GM19397 (cell line): ENCODE measurements at regions not wholly inside any gene's neighbourhood (a gene's known extent, or its start where the extent isn't known, plus 50 kb on each side); places are given as distances from the start of the nearest gene placed in this dataset.
"Not testable (repeated sequence)": the region's sequence is repeated elsewhere in the genome, so short reads cannot be mapped to it uniquely, and the experiment has no call there.

Experiments used
- ATAC-seq: cut with Tn5 transposase; IDR thresholded peaks from one replicate; pipeline ENCODE4 v1.9.1; 2021; ENCODE audit warnings: mild to moderate bottlenecking, moderate library complexity; ENCODE audit not compliant: unreplicated experiment

DNA sequence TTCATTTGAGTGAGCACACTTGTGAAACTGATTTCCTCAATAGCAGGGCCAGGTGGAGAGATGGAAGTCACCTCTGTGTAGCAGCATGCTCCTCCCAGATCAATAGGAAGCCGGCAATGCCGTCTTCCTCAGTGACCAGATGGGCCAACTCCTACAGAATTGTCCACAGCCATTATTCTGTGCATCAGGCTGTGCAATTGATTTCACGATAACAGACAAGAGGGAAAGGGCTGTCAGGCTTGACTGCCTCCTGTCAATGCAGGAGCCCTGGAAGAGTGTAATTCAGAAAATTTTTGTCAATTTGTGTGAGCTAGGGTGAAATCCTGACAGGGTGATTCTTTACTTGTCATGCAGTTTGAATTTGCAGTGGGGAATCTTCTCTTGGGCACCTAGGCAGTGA, 838.4 kb upstream of the NUDT12 start:
- no peak for ATAC-seq

- no peak for ATAC-seq
These were observed 823.3 kb upstream of the NUDT12 start for GRCh38 chr5:104385906-104386305.

GRCh38 chr5:104375345-104375744, 812.8 kb upstream of the NUDT12 start:
- no peak for ATAC-seq

- no peak for ATAC-seq
These were observed 810.2 kb upstream of the NUDT12 start for GRCh38 chr5:104372796-104373195.

DNA sequence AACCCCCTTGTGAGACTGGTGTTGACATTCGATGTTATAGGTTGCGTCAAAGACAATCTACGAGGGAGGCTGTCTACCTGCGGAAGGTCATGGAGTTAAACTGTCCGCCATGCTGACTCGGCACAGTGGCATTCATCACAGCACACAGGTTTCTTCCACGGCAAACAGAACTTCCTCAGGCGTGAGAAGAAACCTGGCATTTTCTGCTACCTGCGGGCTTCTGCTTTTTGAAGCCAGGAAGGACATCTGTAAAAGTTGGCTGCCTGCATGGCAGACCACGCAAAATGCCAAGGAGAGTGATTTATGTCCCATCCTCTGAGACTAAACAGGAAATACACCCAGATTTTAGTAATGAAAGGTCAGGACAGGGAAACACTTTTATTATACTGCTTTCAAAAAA, 809.8 kb upstream of the NUDT12 start:
- ATAC-seq, result no peak

GRCh38 chr5:104370523-104370922, 807.9 kb upstream of the NUDT12 start:
- no peak for ATAC-seq

GRCh38 chr5:104367978-104368377, 805.4 kb upstream of the NUDT12 start:
- ATAC-seq, result no peak

GRCh38 chr5:104363567-104363966, 801.0 kb upstream of the NUDT12 start:
- no peak for ATAC-seq

- no peak for ATAC-seq
These were observed 799.3 kb upstream of the NUDT12 start for GRCh38 chr5:104361932-104362331.

DNA sequence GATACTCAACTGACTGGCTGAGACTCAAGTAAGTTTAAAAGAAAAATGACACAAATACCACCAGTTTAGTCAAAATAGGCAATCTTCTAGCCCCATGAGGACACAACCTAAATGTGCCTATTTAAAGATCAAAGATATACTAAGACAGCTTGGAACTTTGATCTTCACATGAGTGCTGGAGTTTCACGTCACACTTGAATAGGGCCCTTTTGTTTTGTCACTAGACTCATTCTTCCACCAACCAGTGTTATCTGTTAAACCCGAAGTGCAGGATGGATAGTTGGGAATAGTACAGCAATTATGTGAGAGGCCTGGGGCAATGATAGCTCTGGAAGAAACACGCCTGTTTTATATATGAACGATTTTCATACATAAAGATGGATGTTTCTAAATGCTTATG, 792.8 kb upstream of the NUDT12 start:
- no peak for ATAC-seq

GRCh38 chr5:104353371-104353770, 790.8 kb upstream of the NUDT12 start:
- ATAC-seq, result no peak

GRCh38 chr5:104352954-104353353, 790.4 kb upstream of the NUDT12 start:
- no peak for ATAC-seq

DNA sequence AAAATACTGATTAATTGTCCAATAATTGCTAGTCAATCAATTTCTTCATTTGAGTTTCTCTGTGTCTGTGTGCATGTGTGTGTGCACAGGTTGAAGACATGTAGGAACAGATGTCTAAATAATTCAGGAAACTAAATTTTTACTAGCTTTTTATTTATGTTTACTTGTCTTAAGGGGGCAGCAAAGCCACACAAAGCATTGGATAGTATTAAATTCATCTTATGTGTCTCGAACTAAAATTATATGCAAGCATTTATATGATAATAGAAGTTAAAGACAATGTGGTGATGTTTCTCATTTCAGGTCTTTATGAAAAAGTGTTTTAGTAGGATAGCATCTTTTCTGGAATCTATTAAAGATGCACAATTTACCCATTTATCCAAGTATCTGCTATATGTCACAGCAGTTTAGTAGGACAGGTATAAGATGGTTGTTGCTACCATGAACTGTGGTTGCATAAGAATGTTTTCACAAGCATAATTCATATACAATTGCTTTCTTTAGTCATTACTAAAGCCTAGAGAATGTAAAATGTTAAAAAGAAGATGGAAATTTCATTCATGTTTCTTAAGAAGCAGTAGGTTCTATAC, 784.6 kb upstream of the NUDT12 start:
- ATAC-seq, result no peak

DNA sequence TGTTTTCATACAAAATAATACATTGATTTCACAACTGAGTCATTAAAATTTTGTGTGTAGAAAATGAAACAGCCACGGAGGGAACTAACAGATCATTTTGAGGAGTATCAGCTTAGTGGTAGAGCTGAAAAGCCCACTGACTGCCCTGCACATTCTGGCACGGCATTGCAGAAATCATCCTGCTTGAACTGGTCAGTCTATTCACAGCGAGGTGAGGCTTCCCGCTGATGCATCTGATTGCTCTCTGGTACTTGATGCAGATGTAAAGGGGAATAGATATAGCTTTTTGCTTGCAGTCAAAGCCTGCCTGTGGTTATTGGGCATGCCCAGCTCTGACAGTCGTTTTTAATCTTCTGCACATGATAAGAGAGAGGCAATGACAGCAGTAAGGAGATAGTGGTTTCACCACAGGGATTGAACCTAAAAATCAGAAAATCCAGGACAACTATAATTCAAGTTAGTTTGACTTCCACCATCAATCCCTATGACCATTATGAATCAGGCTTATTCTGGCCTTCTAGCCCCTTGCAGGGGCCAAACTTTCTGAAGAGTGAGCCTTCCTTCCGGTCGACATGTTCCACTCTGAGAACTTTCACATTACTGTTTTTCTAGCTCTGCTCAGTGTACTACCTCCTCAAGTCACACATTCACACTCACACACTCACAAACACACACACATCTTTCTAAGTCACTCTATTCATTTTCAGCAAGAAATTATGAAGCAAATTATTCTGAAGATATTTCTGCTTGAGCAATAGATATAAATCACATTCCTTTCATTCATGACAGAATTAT, 782.8 kb upstream of the NUDT12 start:
- no peak for ATAC-seq

- no peak for ATAC-seq
These were observed 782.2 kb upstream of the NUDT12 start for GRCh38 chr5:104344809-104345208.

DNA sequence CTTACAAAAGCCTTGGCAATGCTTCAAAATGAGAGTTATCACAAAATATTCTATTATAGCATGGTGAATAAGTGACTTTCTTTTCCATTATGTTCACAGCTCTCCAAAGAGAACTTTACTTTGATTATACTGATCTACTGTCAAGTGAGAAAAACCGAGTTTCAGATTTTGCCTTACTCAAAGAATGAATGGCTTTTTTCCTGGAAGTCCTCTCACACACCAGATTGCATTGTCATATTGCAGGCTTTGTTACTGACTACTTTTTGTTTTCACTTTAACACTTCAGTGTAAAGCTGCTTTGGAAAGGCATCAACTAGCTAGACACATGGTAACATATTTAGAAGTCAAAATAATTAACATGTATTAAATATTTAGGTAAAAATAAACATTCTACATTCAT, 765.2 kb upstream of the NUDT12 start:
- no peak for ATAC-seq

DNA sequence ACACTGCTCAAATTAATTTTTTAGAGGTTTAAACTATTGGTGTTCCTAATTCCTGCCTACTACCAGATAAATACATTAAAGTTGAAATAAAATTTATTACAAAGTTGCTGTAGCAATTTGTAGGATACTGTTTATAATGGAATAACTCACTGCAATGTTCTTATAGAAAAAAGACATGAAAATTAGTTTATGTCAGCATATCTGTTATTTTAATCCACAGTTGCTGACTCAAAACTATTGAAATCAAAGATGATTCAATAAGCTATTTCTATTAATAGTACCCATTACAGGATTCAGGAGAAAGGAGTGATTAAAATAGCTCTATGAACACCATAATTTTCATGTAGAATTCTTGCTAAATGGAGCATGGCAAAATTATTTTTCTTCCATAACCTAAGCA, 764.4 kb upstream of the NUDT12 start:
- ATAC-seq, result no peak

GRCh38 chr5:104325356-104325755, 762.8 kb upstream of the NUDT12 start:
- no peak for ATAC-seq

DNA sequence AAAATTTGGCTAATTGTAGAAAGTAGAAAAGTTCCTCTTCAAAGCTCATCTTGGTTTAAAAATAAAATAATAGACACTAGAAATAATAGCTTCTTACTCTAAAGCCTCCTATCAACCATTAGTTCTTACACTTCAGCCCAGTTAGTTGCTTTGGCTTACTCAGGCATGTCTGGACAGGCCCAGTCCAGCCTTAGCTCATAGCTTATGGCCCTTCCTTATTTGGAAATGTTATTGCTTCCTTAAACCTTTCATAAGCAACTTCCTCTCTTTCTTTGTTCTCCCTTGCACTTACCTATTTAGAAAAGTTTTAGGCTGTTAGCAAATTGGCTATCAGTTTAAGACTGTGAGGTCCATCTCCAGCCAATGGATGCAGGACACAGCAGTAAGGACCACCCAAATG, 754.1 kb upstream of the NUDT12 start:
- not testable (repeated sequence) for ATAC-seq

DNA sequence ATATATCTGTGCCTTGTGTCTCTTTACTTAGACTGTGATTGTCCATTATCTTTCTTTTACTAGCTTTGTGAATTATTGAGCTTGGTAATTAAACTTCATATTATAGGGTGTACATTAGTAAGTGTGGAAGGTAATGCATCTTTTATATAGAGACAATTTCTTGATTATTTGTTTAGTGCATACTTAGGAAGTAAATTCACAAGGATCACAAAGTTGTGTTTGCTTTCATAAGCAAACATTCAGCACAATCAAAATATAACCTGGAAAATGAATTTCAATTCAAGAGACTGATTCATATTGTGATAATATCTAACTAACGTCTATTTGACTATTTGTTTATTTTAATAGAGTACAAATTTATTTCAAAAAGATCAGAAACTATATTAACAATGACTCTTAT, 749.9 kb upstream of the NUDT12 start:
- no peak for ATAC-seq

DNA sequence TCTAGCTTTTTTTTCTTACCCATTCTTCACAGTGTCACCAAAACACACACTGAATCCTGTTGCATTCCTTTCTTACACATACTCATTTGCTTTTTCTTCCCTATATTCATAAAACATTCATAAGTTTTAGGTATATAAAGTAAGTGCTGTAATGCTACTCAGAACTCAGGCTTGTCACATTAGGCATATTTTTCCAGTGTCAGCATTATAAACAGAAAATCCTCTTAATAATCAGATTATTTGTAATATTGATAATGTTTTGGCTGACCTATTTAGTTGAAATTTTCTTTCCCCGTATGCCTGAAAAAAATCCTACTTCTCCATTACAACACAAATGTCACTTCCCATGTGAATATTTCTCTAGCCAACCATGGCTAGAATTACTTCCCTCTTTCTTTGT, 743.0 kb upstream of the NUDT12 start:
- ATAC-seq, result no peak

DNA sequence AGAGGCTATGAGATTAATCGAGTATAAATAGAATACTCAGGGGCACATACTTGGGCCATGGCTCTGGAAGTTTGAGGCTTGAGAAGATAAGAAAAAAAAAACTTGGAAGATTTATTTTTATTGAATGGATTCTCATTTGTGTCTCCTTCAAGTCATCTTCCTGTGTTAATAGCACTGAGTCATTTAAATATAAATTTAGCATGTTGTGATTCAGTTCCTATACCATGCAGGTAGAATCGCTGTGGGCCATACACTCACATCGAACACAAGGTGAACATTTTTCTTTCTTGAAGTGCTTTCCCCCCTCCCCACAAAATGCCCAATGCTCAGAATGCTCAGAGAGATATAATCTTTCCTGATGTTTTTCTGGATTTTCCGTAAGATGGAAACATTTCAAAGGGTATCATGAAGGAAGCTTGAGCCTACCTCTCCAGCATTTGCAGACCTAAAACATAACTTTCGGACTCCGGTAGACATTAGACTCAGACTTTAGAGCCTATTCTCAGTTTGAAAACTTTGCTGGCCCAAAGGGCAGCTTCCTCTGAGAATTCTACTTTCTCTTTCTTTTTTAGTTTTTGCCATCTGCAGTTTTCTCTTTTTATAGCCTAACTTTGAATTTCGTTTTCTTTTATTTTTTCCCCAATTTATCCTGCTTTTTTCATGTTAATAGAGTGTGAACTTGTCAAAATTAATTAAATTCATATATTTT, 737.6 kb upstream of the NUDT12 start:
- no peak for ATAC-seq
